NCI-H146 (cell line): ENCODE measurements at regions not wholly inside any gene's neighbourhood (a gene's known extent, or its start where the extent isn't known, plus 50 kb on each side); places are given as distances from the start of the nearest gene placed in this dataset.
"Not testable (repeated sequence)": the region's sequence is repeated elsewhere in the genome, so short reads cannot be mapped to it uniquely, and the experiment has no call there.

Source experiments
- DNase-seq: peaks from one replicate; lab custom pipeline; 2025; lab: John Stamatoyannopoulos, UW

DNA sequence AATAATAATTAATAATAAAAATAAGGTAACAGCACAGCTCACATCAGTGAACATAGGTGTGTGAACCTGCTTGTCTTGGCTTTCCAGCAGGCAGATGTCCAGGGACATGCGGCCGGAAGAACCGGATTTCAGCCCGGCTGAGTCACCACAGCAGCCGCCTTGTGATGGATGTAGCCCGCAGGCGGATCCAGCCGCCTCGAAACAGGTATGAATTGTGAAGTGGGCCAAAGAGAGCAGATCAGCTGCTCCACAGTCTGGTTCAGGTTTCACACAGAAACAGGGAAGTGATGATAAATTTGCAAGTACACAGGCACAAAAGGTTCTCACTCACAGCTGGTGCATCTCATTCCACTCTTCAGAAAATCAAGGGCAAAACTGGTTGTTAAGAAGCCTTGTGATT lies 55.1 kb downstream of the ID4 start:
- no peak for DNase-seq

- no peak for DNase-seq
Measured at GRCh38 chr6:19895866-19896692, 58.9 kb downstream of the ID4 start.

GRCh38 chr6:19896693-19897010 lies 59.5 kb downstream of the ID4 start:
- peak; percentile 73 for DNase-seq

GRCh38 chr6:19898141-19898740 lies 61.1 kb downstream of the ID4 start:
- DNase-seq = no peak

DNA sequence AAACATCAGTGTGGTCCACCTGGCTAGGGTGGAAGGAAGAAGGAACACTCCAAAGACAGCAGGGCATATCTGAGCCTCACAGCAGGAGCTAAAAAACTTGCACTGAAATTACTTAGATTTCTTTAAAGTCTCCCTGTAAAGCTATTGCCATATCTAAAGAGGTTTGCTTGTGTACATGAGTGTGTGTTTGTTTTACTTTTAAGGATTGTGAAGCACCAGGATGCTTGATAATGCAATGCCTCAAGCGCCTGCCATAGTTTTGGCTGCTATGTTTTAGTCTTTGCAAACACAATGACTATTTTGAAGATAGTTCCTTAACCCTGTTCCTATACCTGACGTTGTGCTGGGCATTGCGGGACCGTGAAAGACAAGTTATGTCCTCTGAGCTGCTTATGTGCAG lies 65.0 kb downstream of the ID4 start:
- DNase-seq = no peak

DNA sequence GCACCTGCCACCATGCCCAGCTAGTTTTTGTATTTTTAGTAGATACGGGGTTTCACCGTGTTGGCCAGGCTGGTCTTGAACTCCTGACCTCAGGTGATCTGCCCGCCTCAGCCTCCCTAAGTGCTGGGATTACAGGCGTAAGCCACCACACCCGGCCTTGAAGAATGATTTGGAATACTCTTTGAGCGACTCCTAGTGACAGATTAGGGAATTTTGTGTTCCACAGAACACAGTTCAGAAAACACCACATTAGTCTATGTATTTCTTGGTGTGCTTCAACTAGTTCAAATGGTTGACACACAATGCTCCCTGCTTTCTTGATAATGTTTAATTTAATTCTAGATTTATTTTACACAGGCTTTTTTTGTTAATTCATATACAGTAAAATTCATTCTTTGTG lies 67.2 kb downstream of the ID4 start:
- not testable (repeated sequence) for DNase-seq

DNA sequence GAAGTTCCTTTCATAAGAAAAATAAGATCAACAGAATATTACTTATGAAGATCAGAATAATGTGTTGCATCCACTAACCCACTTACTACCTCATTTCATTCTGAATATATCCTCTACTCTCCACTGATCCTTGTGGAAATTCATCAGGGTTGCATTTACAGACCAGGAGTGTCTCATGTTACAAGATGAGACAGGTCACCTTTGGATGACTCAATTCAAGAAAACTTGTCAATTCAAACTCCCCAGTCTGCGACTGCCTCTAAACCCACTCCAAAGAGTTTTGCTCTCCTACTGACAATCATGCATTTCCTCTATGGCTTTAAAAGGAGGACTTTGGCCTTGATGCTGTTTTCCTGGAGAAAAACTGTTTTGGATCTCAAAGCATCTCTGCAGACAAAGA lies 68.4 kb downstream of the ID4 start:
- DNase-seq = no peak

DNA sequence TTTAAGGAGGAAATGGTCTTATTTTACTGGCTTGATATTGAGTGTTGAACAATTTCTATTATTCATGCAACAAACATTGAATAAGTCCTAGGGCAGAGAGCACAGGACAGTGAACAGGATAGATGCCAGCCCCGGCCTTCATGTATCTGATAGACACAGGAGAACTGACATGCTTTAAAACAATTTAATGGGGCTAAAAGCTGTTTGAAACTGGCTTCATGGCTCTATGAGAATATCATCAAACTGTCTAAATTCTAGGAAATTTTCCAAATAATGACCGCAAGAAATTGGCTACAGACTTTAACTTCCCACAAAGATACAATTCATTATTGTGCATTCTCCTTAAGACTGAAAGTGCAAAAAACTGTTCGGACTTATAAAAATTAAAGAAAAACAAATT lies 69.0 kb downstream of the ID4 start:
- DNase-seq = no peak

DNA sequence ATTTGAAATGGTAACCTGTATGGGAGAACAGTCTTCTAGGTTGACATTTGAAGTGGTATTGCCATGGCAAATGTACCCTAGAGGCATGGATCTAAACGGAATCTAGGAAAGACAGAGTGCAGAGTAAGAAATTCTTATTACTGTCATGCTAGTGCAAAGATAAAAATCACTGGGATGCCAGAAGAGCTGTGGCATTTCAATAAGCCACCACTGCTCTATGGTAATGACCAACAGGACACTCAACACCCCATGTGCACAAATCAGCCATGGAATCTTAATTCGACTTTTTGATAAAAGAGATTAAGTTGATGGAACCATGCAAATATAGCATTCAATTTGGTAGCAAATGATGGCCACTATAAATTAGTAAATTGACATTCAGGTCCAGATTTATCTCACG lies 74.1 kb downstream of the ID4 start:
- DNase-seq = no peak

DNA sequence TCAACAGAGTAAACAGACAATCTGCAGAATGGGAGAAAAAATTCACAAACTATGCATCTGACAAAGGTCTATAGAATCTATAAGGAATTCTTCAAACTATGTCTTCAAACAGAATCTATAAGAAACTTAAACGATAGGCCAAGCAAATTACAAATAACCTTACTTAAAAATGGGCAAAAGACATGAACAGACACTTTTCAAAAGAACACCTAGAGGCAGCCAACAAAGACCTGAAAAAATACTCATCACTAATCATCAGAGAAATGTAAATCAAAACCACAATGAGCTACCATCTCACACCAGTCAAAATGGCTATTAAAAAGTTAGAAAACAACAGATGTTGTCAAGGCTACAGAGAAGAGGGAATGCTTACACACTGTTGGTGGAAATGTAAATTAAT lies 81.3 kb downstream of the ID4 start:
- no peak for DNase-seq

DNA sequence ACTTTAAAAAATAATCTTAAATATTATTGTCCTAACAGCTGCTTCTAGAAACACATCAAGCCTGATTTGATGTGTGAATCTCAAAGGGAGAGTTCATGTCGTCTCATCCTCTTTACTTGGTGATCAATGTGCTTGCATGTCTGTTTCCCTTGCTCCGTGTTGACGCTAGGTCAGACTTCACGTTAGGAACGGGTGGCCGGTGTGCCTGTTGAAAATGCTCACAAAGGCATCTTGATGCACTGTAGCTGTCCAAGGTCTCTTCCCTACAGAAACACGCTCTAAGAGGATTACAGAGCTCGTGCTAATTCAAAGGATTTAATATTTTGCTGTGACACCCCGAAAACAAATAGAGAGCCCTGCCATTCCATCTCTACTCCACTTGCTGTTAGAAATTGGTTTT lies 84.6 kb downstream of the ID4 start:
- DNase-seq = no peak

DNA sequence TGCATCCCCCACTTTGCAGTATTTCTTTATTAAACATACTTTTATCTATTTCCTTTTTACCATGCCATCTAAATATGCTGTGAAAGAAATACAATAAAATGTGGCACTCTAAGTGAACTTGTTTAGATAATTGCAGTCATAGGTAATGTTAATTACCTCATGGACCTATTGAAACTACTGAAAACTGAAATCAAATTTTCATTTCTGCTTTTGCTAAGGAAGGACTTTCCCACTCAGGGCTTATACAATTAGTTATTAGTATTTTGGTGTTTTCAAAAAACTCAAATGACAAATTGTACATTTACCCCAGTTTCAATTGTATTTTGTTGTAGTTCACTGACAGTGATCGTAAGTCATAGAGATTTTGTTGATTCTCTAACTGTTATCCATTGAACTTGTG lies 88.4 kb downstream of the ID4 start:
- DNase-seq = no peak

DNA sequence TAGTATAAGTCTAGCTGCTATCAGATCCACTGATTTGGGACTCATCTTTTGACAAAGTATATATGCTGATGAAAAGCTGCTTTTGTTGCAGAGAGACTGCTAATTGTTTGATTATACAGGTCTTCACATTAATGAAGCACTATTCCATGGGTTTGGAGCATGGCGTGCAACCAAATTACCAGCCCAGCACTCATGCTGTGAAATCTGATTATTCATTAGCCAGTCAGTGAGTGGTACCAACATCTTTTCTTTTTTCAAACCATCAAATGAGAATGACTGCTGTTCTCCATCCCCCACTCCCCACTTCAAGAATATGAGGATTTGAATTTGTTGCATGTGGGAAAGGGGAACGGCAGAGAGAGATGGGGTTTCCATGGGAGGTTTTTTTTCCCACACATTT lies 91.3 kb downstream of the ID4 start:
- peak; percentile 71 for DNase-seq

GRCh38 chr6:19929312-19929711 lies 92.1 kb downstream of the ID4 start:
- DNase-seq = no peak

GRCh38 chr6:19934996-19935591 lies 97.9 kb downstream of the ID4 start:
- DNase-seq = no peak

- not testable (repeated sequence) for DNase-seq
Measured at GRCh38 chr6:19939321-19939720, 102.2 kb downstream of the ID4 start.

GRCh38 chr6:19939926-19940325 lies 102.8 kb downstream of the ID4 start:
- not testable (repeated sequence) for DNase-seq

GRCh38 chr6:19943042-19943441 lies 105.9 kb downstream of the ID4 start:
- DNase-seq = no peak

DNA sequence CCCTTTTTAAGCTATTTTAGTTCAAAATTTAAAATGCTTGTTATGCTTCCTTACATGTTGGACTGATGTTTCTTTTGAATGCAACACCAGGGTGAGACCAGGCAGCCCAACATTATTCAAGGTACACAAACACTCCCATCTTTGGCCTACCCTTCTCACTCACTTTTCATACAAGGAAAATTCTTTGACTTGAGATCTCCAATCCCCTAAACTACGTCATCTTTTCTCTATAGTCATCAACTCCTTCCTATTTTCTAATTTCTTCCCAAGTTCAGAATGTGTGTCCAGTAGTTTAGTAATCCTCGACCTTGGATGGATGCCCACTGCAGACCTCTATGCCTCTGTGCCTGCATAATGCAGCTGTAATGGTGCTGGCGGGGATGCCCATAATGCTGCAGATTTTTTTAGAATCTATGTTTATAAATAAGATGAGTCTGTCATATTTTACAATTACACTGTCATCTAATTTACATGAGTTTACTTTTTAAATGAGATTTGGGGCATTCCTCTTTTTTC lies 108.7 kb downstream of the ID4 start:
- no peak for DNase-seq

DNA sequence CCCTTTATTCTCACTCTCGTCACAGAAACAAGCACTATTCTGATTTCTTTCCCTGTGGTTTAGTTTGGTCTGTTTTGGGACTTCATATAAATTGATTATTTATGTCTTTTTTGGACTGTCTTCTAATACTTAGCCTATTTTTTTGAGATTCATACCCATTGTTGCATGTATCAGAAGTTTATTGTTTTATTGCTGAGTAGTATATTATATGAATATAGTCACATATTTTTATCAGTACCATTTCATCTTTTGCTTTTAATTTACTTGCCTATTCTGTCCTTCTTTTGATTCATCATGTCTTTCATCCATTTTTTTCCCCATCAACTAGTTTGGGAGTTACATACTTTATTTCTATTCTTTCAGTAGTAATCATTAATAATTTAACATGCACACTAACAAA lies 112.0 kb downstream of the ID4 start:
- DNase-seq = no peak

GRCh38 chr6:19964115-19964514 lies 126.9 kb downstream of the ID4 start:
- DNase-seq = no peak

- no peak for DNase-seq
Measured at GRCh38 chr6:19968201-19968600, 131.0 kb downstream of the ID4 start.

GRCh38 chr6:19972221-19972620 lies 135.1 kb downstream of the ID4 start:
- no peak for DNase-seq
